ENCODE measurements at regions not wholly inside any gene's neighbourhood (a gene's known extent, or its start where the extent isn't known, plus 50 kb on each side); places are given as distances from the start of the nearest gene placed in this dataset.

GRCh38 chr18:60100778-60101177, 201.0 kb downstream of the PMAIP1 start:
- TF ChIP-seq CTCF (IDR thresholded peaks at IDR 0.05), result no peak
- no peak for TF ChIP-seq POLR2AphosphoS5 (IDR thresholded peaks at IDR 0.05)
- TF ChIP-seq POLR2A (IDR thresholded peaks at IDR 0.05), result no peak

Data from breast epithelium (tissue), 3 donors.